GM19372 (cell line): ENCODE measurements at regions not wholly inside any gene's neighbourhood (a gene's known extent, or its start where the extent isn't known, plus 50 kb on each side); places are given as distances from the start of the nearest gene placed in this dataset.

Source experiments
- ATAC-seq: cut with Tn5 transposase; IDR thresholded peaks from one replicate; pipeline ENCODE4 v1.9.1; 2021; ENCODE audit warnings: mild to moderate bottlenecking, low read depth, moderate library complexity; ENCODE audit not compliant: unreplicated experiment

DNA sequence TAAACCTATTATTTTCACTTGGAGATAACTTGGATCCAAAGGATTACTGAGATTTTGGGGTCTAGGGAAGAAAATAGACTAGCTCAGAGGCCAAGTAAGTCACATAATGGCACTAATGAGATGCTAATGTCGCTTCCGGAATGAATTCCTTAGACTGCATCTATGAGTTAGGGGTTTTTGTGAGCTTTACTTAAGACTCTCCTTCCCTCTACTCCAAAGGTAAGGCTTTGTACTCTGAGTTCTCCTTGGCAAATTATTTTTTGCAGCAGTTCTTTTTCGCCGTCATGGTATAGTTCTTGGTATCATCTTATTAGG lies 143.9 kb upstream of the KLF14 start:
- ATAC-seq, result no peak

DNA sequence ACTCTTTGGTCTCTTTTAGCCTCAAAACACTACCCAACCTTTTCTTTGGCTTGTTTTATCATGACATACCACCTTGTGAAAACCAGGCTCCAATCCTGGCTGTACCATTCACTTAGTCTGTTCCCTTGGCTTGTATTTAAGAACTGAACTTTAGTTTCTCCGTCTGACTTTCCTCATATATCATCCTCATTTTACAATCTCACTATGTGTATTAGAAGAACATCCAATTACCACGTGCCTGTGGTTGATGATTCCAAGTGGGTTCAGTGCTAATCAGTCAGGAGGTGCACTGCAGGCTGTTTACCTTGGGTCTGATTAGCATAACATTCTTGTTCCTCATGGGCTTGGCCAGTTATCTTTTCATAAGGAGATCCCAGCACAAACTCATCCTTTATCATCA lies 144.8 kb upstream of the KLF14 start:
- ATAC-seq, result no peak

DNA sequence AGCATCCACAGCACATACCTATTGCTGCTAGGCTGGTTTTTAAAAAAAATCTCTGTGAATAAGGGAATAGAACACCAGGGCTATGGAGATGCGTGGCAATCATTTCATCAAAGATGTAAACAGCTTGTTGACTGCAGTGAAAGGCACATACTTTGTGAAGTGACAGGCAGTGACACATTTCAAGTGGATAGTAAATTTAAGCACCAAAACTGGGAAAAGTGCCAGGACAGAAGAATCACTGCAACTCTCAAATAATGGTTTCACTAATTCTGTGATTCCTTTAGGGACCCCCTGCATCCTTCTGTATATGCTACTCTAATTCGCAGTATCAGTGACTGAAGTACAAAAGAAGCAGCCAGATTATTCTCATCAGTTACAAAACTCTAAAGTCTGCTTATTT lies 145.2 kb upstream of the KLF14 start:
- ATAC-seq, result no peak

DNA sequence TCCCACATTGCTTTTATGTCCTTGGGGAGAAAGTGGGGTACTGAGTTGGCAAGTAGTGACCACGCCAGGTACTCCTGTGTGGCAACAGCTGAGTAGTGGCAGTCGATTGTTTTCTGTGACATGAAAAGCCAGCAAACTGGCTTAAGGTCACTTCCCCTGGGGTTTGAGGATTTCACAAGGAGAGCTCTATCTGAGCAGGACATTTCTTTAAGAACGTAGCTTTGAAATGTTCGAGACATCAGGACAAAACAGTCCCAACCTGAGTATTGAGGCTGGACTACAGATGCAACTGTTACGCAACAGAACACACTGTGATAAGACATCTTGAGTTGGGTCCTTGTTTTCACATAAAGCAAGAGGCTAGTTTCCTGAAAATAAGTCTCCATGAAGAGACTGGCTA lies 146.7 kb upstream of the KLF14 start:
- no peak for ATAC-seq

DNA sequence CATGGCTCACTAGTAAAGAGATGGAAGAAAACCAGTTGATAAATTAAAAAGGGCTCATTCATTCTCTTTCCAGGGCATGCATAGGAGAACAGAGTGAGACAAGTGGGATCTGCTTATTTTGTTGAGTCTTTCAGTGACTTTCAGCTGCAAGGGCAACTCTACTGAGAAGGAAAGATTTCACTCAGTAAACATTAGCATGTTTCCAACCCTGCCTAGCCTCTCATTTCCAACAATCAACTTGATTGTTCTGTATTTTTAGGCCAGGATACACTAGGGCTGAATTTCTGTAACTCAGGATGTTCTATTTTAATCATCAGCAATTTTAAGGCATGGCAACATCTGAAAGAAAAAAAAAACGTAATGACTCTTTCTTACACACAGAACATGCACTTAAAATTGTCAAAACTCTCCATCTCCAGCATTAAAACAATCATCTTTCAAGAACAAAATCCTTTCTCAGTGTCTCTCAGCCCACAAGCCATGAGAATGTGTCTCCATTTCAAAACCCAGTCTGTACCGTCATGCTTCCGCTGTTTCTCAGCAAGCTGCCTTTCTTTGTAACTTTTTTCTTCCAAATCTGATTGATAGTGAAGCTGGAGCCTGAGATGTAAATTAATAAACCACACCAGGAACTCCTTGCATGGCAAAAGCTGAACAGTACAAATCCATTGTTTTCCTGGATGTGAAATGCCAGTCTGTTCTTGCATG lies 147.2 kb upstream of the KLF14 start:
- no peak for ATAC-seq

DNA sequence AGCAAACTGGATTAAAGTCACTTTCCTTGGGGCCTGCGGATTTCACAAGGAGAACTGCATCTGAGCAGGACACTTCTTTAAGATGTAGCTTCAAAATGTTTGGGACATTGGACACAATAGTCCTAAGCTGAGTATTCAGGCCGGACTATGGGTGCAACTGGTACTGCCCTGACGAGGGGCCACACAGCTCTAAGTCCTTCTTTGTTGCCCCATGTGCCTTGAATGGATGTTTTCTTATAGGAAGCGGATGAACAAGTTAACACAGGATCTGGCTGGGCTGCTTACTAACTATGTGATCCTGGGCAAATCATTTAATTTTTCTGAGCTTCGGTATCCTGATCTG lies 147.8 kb upstream of the KLF14 start:
- ATAC-seq, result no peak

DNA sequence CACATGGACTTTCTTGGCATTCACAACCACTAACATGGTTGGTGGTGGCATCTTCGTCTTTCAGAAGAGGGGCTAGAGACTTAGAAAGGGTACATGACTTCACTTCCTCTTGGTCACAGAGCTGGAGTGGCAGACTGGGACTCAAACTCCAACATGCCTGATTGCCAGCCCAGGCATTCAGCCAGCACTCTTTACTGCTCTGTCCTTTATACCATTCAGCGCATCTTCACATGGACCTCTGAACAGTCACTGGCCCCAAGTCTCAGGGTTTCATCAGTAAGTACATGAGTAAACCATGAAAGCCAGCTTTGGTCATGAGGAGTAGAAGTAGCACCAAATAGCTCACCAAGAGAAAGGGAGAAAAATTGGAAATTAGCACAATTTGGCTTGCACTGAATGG lies 148.4 kb upstream of the KLF14 start:
- ATAC-seq, result no peak

DNA sequence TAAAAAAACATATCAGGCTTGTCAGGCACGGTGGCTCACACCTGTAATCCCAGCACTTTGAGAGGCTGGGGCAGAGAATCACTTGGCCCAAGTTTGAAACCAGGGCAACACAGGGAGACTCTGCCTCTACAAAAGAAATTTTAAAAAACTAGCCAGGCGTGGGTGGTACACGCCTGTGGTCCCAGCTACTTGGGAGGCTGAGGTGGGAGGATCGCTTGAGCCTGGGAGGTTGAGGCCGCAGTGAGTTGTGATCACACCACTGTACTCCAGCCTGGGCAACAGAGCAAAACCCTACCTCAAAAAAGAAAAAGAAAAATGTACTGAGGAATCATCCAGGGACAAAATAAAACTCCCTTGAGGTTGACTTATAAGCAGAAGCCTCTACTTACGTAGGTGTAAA lies 149.9 kb upstream of the KLF14 start:
- no peak for ATAC-seq

DNA sequence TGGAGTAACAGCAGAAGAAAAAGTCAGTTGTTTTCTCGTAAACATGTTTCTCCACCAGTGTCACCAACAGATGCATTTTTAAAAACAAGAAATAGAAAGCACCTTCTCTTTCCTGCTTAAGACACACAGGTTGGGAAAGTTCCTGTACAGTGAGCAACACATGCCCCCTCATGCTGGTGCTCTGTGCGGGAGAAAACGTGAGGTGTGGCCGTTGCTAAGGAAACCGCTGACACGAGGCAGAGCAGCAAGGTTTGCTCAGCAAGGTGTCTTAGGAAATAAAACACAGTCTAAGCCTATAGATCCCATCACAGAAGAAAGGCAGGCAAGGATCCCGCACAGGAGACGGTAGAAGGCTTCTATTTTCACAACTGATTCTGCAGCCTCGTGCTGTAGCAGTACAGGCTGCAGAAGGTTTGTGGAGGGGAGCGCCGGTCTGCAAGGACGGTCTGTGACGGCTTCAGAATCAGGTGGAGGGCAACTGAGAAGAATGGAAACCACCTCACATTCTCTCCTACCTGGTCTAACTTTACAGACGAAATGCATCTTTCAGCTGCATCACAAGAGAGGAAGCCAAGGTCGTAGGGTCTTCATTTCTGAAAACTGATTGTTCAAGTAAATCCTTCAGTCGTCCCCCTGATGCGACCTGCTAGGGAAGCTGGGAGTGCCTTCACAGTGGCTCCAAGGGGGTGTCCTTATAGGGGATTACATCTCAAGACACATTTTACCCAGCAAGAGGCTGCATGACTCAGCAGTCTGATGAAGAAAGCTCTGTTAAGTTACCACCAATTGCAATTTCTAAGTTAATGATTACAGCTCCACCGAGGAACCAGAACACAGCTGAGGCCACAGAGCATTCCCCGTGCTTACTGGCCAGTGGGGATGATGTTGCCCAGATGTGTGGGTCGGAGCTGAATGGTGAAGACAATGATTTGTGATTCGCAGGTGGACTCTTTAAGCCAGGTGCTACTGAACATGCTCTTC lies 150.7 kb upstream of the KLF14 start:
- no peak for ATAC-seq

DNA sequence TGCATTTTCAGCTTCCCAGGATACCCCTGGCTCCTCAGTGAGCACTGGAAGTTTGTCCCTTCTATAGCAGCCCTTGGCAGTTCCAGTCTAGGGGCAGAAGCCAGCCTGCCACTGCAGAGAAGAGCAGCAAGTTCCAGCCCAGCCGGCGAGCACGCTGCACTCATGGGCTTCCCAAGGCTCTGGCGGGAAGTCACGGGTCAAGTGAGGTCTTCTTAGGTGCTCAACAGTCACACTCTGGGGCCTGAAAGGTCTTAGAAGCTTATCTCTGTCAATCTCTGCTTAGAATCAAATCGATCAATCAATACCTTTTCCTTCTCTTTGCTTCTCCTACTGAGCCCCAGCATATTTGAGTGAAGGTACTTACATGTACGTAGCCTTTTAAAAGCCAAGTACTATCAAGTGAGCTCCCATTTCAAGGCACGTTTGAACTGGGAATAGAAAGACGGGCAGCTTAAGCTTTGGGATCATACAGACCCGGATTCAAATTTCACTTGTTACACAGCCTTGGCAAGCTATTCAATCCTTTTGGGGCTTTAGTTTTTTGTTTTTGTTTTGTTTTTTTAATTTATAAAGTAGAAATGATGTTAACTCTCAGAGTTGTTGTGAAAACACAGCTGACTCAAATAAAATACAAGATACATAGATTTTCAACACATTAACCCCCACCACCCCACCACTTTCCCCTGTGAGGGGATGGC lies 152.6 kb upstream of the KLF14 start:
- no peak for ATAC-seq

DNA sequence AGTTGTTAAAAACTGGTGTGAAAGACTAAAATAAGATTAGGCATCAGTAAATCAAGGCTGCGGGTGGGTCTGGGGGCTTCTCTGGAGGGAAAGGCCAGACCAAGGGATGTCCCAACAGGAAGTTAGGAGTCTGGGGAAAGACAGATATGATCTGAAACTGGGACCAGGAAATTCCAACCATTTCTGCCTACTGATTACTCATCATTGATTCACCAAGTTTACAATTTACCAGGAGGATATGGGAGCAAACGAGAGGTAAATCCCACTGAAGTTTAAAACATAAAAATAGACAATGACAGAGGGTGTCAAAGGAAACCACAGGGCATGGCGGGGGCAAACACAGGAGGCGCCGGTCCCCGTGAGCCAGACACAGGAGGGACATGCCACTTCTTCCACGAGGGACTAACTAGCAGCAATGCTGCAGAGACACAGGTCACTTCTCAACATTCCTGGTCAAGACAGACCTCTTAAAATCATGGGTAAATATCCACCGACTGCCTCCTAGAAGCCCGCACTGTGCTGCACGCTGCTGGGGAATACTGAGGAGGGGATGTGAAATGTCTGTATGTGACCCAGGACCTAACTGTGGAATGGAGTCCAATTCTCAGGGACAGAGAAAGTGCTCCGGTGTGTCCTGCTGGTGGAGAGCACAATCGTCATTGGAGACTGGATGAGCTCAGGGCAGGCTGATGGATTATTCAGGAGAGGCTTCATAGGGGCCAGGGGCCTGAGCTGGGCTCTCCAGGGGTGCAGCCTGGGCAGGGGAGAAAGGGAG lies 153.4 kb upstream of the KLF14 start:
- no peak for ATAC-seq

DNA sequence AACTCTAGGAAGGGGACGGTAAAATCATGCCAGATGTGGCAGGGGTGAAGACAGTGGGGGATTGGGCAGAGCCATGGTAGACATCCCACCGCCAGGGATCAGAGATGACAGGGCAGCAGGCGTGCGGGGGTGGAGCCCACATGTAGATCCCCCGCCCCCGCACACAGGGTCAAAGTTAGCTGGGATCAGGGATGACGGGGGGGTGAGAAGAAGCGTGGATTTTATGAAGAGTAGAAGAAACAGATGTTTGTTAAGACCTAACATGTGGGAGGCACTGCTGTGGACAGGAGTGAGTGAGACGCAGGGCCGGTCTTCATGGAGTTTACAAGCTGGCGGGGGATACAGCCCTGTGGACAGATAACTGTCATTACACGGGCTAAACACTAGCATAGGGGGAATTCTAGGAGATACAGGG lies 154.0 kb upstream of the KLF14 start:
- no peak for ATAC-seq

DNA sequence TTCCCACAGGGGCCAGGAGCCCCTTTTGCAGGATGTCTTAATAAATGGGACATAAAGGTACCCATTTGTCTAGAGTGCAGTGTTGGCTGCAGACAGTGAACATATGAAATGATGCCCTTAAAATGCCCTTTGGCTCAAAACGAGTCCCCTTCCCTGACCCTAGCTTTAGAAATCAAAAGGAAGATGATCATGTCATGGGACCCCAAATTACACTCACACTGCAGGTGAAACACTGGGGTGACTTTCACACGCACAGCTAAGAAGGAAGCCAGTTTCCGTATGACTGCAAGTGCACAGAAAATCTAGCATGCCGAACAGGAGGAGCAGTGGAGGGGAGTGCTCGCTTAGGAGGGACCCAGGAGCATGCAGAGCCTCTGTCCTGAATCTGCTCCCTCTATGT lies 154.5 kb upstream of the KLF14 start:
- ATAC-seq, result no peak

DNA sequence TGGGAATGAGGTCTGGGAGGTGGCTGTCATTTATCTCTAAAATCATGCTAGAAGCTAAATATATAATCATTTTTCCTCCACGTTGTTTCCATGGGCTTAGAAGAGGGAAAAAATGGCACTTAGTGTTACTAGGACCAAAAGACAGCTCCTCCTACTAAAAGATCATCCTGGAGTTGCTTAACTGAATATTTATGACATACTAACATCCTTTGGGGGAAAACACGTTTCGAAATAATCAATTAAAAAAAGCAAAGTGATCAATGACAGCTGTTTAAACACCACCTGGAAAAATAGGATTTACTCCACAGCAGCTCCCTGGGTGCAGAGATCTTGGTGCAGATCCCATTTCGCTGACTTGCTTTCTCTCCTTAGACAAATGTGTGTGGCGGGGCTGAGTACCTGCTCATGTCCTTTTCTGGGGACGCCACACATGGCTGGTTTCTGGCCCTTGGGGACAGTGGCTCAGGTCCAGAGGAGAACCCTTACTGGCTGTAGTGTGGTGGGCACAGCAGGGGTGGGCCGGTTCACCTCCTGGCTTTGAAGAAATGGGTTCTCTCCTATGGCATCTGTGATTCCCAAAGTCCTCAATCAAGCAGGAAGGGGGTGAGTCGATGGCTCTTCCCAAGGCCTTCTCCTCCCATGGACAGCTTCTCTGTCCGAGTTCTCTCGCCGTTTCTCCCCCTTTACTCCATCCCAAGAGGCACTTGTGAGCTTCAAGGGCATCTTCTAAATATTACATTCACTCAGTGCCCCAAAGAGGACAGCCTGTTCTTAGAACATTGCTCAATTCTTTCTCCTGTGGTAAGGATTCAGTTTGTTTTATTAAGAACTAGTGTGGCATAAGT lies 156.4 kb upstream of the KLF14 start:
- no peak for ATAC-seq

DNA sequence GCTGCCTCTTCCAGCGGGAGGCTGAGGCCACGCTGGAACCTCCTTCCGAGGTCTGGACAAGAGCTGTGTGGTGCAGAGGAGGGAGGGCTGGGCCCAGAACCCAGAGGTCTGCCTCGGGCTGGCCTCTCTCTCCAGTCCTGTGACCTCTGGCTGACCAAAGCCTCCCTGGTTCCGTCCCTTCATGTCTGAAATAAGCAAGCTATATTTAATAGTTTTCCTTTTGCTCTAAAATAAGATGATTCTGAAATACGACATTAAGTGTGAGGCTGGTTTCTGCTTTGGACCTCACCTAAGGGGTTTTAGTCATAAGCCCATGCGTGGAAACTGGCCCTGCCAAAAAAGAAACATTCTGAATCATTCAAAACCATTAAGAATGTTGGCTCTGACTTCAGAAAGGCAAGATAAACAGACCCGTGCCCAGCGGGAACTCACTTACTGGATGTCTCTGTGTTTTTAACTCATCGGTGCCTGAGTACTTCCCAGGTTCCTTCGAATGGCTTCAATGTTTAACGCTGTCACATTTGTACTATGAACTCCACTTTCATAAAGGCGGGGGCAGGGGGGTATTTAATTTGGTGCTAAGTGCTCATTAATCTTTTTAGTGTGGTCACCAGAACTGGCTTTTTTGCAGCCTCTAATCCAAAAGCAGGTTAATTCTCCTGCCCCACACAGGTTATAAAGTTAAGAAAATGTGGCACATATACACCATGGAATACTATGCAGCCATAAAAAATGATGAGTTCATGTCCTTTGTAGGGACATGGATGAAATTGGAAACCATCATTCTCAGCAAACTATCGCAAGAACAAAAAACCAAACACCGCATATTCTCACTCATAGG lies 157.5 kb upstream of the KLF14 start:
- ATAC-seq, result no peak

DNA sequence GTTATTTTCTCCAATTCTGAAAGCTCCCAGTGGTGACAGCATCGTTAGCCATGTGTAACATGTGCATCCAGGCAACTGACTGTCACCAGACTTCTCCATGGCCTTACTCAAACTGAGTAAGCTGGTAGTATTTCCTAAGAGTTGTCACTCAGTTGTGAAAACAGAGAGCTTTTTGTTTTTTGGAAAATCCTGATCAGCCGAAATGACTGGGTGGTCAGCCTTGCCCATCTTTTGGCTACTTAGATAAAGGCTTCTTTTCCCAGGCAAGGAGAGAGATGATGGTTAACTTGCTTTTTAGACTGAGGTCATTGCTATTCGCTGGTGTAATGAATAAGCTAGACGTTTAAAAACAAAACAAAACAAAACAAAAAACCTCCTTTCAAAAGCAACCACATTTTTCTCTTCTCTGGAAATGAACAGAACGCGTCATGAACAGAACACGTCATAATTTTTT lies 159.5 kb upstream of the KLF14 start:
- ATAC-seq, result no peak

DNA sequence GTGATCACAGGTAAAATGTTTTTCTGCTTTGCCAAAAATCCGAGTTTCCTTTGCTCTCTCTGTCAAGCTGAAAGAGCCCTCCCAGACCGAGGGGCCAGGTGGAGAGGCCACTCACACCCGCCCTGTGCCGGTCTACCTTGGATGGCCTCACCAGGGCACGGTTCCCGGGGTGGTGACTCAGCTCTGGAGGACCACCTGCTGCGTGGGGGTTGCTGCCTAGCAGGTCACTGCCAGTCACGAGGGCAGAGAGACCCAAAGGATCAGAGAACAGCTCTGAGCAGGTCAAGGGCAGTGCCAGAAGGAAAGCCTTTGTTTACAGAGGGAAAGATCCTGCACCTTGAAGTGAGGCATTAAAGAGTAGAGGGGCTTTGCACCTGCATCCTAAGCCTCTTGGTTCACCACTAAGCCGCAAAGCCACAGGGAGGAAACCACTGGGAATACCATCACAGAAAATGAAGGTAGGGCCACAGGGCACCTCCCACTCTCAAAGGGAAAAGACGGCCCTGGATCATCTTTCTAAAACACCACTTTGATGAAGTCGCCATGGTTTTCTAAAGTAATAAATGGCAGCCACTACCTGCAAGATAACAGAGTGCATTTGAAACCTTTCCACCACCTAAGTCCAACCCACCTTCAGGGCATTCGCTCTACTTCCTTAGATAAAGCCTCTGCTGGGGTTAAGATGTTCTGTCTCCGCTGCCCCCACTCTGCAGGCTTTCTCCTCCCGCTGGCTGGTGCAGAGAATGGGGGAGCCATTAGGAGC lies 160.3 kb upstream of the KLF14 start:
- ATAC-seq, result no peak
